NCI-H460 (cell line): ENCODE measurements at regions not wholly inside any gene's neighbourhood (a gene's known extent, or its start where the extent isn't known, plus 50 kb on each side); places are given as distances from the start of the nearest gene placed in this dataset.
"Not testable (repeated sequence)": the region's sequence is repeated elsewhere in the genome, so short reads cannot be mapped to it uniquely, and the experiment has no call there.

ENCODE experiments used
- DNase-seq: peaks from one replicate; pipeline ENCODE4 v3.0.0-alpha.2; 2016; ENCODE audit warnings: low read depth; ENCODE audit errors: extremely low read depth

DNA sequence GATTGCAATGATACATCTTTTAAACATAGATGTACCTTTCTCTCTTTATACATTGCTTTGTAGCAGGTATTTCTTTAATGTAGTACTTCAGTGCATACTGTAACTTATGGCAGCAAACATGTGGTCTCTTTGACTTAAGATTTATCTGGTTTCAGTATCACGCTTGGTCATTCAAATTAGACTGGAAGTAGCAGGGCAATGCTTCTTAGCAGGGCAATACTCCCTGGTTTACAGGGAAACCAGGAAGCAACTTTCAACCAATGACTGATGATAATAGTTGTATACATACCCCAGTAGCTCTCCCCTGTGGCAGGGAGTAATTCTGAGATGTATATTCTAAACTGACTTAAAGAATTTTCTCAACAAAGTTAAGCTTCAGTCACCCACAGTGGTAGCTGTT, 761.1 kb upstream of the CDH10 start:
- no peak for DNase-seq

DNA sequence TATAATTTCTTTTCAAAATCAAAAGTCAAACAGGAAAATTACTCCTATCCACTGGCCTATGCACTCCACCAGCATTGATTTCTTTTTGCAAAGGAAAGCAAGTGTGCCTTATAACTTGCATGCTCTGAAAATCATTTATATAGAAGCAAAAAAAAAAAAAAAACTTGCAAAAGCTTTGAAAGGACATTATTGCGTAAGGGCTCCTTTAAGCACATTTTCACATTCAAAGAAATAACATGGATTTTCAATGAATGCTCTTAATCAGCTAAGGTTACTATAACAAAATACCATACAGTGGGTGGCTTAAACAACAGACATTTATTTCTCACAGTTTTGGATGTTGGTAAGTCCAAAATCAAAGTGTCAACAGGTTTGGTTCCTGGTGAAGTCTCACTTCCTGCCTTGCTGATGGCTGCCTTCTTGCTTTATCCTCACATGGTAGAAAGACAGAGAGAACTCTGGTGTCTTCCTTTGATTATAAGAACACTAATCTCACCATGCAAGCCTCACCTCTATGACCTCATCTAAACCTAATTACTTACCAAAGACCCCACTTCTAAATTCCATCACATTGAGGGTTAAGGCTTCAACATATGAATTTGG, 755.2 kb upstream of the CDH10 start:
- DNase-seq: no peak

DNA sequence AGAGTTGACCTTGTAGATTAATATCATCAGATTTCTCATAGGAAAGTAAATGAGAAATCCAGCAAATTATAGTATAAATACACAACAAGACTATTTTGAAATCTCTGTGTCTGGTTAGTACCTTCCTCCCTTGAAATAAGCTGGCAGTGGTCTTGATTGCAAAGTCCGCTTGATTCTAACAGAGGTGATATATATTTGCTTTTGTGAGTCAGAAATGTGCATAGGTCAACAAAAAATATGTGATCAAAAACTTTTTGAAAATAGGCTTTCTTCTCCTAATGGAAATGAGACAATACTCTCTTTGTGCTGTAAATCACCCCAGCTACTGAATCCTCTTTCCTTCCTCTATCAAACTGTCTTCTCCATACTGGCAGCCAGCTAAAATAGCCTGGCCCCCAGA, 749.2 kb upstream of the CDH10 start:
- DNase-seq: no peak

DNA sequence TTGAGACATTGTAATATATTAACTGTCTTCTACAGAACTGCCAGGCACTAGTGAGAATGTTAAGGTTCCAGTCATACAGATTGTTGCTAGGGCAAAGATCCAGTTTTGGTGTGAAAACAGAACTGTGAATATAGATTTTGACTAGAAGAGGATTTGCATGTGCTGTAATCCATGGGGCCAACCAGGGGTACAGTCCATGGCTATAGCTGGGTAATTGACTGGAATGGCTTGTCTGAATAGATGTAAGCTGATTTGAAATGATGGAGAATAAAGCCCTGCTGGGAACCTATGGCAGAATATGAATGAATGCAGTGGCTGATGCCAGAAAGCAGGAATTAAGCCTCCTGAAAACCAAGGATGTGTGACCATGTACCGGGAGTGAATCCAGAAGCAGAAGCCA, 748.5 kb upstream of the CDH10 start:
- DNase-seq: no peak

DNA sequence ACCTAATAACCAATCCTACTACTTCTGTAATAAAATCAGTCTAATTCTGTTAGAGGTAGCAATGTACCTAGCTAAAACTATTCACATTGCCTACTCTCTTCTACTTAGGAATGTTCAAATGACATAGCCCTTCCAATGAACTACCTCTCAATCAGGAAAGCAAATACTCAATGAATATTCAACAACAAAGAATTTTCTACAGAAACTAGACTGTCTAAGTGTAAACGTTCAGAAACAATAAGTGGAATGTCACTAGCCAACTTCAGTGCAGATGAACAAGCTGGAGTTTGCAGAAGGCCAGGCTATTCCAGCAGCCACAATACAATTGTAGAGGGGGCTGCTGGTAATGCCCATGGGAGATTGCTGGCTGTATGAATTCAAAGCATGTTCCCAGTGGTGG, 743.2 kb upstream of the CDH10 start:
- DNase-seq: no peak

DNA sequence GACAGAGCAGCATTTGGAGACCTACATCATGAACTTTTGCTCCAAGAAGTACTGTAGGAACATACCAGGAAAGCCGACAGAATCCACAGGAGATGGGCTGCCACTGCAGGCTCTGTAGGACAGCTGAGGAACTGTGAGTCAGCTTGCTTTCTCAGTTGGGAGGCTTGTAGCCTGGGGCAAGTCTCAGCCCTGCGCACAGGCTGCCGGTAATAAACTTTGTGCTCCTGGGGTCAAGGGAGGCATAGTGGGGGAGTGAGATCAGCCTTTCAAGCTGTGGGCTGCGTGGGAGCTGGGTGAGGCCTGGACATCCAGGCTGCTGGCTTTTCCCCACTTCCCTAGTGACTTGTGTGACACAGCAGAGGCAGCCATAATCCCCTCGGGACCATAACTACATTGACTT, 718.0 kb upstream of the CDH10 start:
- no peak for DNase-seq

DNA sequence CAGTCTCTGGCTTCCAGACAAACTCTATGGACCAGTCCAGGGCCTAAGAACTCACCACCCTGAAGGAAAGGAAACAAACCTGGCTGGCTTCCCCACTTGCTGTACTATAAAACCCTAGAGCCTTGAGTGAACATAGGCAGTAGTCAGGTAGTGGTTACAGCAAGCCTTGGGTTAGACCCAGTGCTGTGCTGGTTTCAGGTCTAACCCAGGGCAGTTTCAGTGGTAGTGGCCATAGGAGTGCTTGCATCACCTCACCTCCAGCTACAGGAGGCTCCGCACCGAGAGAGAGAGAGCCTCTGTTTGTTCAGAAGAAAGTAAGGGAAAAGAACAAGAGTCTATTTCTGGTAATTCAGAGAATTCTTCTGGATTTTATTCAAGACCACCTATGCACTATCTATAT, 714.1 kb upstream of the CDH10 start:
- DNase-seq: no peak

DNA sequence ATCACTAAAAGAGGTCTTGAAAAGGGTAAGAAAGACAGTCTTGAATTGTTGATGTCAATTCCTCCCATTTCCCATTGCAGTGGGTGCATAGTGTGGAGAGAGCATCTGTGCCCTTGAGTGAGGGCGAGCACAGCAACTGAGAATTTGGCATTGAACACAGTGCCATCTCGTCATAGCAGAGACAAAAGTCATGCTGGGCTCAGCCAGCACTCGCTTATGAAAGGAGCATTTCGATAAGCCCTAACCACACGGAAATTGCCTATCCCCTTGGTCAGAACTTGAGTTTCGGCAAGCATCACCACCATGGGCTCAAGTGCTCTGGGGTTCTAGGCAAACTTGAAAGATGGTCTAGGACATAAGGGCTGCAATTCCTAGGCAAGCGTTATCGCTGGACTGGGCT, 712.8 kb upstream of the CDH10 start:
- no peak for DNase-seq

DNA sequence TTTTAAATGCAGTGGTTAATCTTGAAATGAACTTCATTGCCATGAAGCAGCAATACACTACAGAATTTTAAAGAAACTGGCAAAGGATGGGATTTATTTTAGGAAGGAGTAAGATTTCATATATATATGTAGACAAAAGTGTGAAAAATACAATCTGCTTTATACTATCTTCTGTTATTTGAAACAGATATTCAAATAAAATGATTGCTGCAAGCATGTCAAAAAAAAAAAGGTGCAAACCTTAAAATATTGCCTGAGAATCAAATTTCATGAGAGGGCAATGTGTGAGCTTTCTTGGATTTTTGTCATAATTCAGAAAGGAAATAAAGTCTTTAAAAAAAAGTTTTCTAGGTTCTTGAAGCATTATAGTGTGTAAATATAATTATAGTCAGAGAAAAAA, 705.0 kb upstream of the CDH10 start:
- DNase-seq: no peak

DNA sequence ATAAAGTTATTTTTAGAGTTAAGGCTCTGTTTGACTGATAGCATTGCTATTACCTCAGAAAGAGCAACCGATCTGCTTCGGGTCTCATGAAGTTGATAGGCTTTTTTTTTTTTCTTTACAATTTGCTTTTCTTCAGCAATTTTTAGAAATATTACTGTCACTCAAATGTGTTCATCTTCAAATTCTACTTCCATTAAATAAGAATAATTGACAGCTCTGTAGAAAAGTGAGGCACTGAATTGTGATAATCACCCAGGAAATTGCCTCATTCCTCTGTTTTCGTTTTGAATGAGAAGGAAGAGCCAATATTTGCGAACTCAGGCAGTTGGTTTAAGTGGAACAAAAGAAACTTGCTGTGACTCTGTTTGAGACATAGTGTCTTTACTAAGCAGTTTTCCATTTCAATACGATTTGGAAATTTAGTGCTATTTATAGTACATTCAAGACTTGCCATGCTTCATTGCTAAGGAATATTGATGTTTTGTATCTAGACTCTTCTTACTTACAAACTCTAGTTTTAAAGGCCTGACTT, 700.5 kb upstream of the CDH10 start:
- no peak for DNase-seq

DNA sequence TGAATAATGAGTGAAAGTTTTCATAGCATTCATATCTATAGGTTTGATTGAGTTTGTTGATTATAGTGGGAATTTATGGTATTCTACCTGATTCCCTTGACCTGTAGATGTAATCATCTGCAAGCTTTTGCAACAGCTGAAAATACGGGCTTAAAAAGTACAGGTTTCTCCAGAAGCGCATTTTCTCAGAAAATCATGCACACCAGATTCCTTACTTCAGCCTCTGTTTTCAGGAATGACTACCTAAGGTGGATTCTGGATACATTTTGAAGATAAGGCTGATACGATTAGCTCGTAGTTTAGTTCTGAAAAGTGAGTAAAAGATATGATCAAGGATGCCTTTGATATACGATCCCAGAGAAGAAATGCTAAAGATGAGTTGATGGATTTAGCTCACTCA, 694.8 kb upstream of the CDH10 start:
- DNase-seq: no peak

DNA sequence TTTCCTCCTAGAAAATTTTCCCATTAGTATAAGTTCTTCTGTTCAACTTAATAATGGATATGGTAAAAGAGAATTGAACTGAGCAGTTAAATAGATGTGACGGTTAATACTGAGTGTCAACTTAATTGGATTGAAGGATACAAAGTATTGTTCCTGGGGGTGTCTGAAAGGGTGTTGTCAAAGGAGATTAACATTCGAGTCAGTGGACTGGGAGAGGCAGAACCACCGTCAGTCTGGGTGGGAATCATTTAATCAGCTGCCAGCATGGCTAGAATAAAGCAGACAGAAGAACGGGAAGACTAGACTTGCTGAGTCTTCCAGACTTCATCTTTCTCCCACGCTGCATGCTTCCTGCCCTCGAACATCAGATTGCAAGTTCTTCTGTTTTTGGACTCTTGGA, 689.6 kb upstream of the CDH10 start:
- DNase-seq: no peak

DNA sequence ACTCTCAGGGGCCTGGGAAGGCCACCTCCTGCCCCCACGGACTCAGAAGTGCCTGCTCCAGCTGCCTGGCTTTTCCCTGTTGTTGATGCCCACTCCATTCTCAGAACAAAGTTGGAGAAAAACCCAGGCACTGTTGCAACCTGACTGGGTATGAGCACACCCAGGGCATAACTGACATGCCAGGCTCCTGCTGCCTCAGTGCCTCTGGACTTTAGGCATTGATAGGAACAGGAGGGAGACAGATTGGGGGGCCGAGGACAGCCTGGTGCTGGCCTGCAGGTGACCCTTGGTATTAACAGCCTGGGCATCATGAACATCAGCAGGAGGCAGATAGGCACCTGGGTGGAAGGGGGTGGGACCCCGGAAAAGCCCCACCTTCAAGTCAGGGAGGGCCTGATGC, 685.9 kb upstream of the CDH10 start:
- DNase-seq: no peak

DNA sequence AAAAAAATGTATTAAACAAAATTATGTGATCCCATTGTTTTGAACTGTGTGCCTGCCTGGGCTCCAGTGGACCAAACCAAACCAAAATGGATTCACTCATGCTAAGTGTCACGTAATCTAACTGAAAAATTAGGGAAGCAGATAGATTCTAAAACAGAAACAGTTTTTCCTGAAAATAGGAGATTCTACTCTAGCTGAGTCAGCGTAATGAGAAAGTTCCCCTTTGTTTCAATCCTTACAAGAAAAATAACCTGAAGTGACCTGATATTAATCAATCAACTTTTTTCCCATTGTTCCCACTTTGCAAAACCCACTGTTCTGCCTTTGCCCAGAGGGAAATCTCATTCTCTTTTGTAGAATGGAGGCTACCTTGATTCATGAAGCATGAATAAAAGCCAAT, 682.4 kb upstream of the CDH10 start:
- no peak for DNase-seq

DNA sequence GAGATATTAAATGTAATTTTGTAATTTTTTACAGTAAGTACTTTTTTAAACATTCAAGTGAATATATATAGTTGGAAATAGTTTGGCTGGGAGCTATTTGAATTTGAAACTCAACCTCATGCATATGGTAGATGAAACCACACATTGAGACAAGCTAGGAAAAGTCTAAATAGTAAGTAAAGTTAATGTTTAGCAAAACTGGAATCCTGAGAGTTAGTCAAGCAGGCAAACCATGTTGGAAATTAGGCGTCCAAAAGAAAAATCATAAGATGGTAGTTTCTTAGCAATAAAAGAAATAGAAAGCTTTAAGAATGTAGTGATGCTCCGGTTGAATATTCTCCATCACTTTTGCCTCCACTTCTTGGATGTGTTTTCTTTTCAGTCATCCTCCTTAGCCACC, 657.1 kb upstream of the CDH10 start:
- DNase-seq: no peak

DNA sequence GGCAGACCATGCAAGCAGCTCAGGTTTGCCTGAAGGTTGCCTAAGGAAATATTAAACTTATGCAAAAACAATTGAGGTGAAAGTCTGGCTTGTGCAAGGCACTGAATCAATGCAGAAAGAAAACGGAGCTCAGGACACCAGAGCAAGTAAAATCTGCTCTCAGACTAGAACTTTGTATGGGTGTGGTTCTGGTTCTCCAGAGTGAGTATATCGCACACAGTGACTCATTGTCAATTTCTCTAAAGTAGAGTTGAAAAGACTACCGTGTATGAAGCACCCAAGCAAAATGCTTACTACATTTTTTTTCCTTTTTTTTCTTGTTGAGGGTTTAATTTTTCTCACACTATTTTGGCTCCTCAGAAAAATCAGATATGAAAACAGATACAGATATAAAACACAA, 650.3 kb upstream of the CDH10 start:
- DNase-seq: peak; percentile 16

DNA sequence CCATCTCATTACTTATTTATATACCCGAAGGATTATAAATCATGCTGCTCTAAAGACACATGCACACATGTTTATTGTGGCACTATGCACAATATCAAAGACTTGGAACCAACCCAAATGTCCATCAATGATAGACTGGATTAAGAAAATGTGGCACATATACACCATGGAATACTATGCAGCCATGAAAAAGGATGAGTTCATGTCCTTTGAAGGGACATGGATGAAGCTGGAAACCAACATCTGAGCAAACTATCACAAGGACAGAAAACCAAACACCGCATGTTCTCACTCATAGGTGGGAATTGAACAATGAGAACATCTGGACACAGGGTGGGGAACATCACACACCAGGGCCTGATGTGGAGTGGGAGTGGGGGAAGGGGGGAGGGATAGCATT, 645.0 kb upstream of the CDH10 start:
- DNase-seq: not testable (repeated sequence)

DNA sequence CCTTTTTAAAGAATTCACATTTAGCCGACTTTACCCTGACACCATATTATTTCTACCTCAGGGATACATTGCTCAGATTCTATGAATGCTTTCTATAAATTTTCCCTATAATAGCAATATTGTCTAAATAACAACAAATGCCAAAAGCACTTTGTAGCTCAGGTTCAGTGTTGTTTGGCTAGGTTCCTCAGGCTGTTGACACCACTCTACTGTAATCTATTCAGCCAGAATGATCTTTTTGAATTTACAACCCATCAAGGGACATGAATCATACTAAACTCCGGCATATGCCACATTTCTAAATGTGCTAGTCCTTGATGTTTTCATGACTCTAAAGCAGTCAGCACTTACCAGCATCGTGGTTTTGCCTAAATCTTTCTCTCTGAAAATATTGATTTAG, 641.5 kb upstream of the CDH10 start:
- DNase-seq: no peak

DNA sequence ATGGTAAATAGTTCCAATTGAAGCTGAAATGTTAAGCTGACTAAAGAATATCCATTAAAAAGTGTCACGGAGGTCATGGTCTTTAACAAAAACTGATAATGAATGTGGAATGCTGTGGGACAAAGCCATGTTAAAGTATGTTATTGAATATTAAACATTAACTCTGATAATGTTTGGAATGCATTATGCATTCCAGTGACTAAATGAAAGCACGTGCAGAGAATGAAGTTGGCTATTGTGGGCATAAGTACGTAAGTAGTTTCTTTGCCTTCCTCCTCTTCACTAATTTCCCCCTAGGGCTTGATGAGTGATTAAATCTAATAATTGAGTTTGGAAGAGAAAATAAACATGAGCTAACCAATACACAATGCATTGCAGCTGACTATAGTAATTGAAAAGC, 640.4 kb upstream of the CDH10 start:
- no peak for DNase-seq

DNA sequence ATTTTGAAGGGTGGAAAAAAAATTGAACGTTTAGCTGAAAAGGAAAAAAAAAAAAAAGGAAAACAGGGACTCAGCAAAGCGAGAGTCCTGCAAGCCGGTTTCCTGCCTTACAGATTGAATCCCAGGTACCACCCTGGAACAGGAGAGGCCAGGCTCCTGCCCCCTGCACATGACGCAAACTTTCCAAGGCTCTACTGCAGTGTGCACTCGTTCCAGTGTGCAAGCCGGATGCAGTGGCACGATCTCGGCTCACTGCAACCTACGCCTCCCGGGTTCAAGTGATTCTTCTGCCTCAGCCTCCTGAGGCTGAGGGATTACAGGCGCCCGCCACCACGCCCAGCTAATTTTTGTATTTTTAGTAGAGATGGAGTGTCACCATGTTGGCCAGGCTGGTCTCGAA, 618.7 kb upstream of the CDH10 start:
- DNase-seq: not testable (repeated sequence)

DNA sequence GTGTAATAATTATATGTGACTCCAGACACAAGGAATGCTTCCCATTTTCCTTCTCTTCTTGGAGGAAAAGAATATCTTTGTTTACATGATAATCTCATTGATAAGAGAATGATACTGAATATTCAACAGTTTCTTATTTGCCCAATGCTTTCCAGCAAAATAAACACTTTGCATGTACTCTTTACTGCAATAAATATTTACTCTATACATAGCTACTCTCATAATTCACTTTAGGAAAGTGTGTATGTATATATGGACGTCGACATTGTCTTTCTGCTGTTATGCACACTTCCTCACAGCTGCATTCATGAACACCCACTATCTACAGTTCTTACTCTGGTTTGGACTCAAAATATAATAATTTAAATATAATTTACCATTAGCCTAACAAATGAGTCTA, 617.4 kb upstream of the CDH10 start:
- no peak for DNase-seq

DNA sequence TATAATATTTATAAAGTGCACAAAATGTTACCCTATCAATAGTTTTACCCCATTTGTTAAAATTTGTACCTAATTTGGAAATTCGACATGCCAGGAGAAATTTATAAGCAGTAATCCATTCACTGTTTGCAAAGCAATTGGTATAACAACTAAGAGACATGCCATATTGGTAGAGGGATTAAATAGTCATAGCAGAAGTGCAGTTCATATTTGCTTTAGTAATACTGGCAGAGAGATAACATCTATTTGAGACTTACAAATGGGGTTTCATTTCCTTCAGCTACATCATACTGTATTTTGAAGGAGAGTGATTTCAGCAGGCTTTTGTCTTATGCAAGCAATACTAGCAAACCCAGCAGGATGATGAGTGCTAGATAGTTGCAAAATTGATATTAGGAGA, 610.4 kb upstream of the CDH10 start:
- DNase-seq: no peak

DNA sequence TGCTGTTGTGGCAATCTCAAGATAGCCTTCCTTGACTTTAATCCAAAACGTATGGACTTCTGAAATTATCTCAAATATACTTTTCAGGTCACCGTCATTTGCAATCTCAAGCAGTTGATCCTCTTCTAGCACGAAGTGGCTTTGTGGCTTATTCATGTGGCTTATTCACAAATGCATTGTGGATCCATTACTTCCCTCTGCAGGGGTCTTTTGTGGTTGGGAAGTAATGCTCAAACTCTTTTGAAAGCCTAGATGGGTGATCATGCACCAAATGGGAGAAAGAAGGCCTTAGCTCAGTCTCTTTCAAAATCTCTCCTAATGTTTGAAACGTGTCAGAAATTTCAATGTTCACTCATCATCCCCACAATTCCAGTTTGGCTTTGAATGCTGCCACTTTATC, 597.2 kb upstream of the CDH10 start:
- DNase-seq: no peak
